Pancreas (tissue), 10 donors: ENCODE measurements at regions not wholly inside any gene's neighbourhood (a gene's known extent, or its start where the extent isn't known, plus 50 kb on each side); places are given as distances from the start of the nearest gene placed in this dataset.

Source experiments
- ATAC-seq, 4 donors: fragments of 200-7000 bp; cut with Tn5 transposase; one replicate each; pipeline versions ENCODE4 v1.8.0 to v1.9.1; 2020; ENCODE audit warnings: mild to moderate bottlenecking in 4 of 4, moderate library complexity in 4 of 4
- DNase-seq, 6 donors: peaks; one replicate each; pipeline ENCODE4 v3.0.0-alpha.2; 2020
- FAIRE-seq: peaks from 2 replicates; lab custom pipeline; 2012; peaks lifted over from hg19 to GRCh38; lab: Jason Lieb, UNC
- H3K27ac ChIP-seq, 4 donors: fragments of 200-600 bp; sonication (generic); 1 replicate in 3 of 4; 2 replicates in 1 of 4; pipeline versions ENCODE4 v1.5.0 to v1.8.0; 2020
- H3K27me3 ChIP-seq, 4 donors: fragments of 200-600 bp; one replicate each; pipeline ENCODE4 v1.8.0; 2021
- H3K36me3 ChIP-seq, 3 donors: fragments of 200-600 bp; sonication (generic) in 1 of 3; one replicate each; pipeline versions ENCODE4 v1.5.0 to v1.8.0; 2020 to 2021
- H3K4me1 ChIP-seq, 3 donors: fragments of 200-600 bp; one replicate each; pipeline ENCODE4 v1.8.0; 2021
- H3K4me3 ChIP-seq, 4 donors: fragments of 200-600 bp; sonication (generic) in 2 of 4; one replicate each; pipeline versions ENCODE4 v1.5.0 to v1.8.0; 2020 to 2021
- H3K9me3 ChIP-seq, 4 donors: fragments of 200-600 bp; one replicate each; pipeline ENCODE4 v1.8.0; 2021
- CTCF ChIP-seq, 4 donors: fragments of 200-600 bp; sonication (generic) in 3 of 4; IDR thresholded peaks; one replicate each; pipeline versions ENCODE4 v1.5.0 to v1.8.0; 2021; ENCODE audit warnings: antibody characterized with exemption in 4 of 4
- WGBS, 2 donors: extraction: QIAGEN DNeasy Blood & Tissue Kit; methylation state at CpG; one replicate each; pipeline ENCODE4 v1.1.7; 2013; 5-methylcytosine and 5-hydroxymethylcytosine counted together
- intact Hi-C, 3 donors: fragments of 100-400 bp; cut with DNase I; formaldehyde crosslinking; loops; one replicate each; pipeline versions ENCODE4 v1.11.1 to v1.14.2; 2022
- donor health status: healthy with polysubstance abuse.
- donor health status: DM: no; HTN: no; CAD: no; lungs with moderate emphysema.
- donor health status: DM: no; HTN: no; CAD: no.
- donor health status: control.
- donor health status: control.
- donor health status: Bipolar disorder and iron deficiency.
- donor health status: DM: yes; HTN: yes; CAD: no.
- donor health status: DM: no; HTN: no; CAD: no.
- donor health status: DM: no; HTN: no; CAD: no.
- donor health status: DM: yes; HTN: yes; CAD: no.

DNA sequence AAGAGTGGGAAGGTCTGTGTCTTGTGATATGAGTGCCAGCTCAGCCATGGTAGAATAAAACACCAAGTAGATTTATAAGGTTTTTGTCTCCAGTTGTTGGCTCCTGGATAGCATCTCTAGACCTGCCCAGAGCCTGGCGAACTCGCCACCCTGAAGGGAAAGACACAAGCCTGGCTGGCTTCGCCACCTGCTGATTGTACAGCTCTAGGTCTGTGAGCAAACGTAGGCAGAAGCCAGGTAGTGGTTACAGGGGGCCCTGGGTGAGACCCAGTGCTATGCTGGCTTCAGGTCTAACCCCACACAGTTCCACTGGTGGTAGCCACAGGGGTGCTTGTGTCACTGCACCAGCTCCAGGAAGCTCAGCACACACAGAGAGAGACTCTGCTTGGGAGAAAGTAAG is 100.5 kb downstream of the BLTP1 start:
- intact Hi-C loops, result no loop called here
- no peak for TF ChIP-seq CTCF (IDR thresholded peaks at IDR 0.05)
- Histone ChIP-seq H3K4me3 (no peak overlapping the region), H3K4me1 (no peaks in the 10 kb centered on the region), H3K36me3 (peaks cover 0 to 42% (median 4%) of the 10 kb centered on the region in 3 donors), H3K27me3 (no peaks in the 10 kb centered on the region), H3K27ac (no peak overlapping the region), H3K9me3 (no peaks in the 10 kb centered on the region)
- FAIRE-seq, result no peak
- 97 to 100% methylated on average over 4 of the region's 4 CpGs for WGBS, 2 donors
- DNase-seq, result peak in 1 of 6 donors; percentile 20
- no peak for ATAC-seq

GRCh38 chr4:122259849-122260248 is 107.7 kb downstream of the BLTP1 start:
- FAIRE-seq, result no peak
- no peak for DNase-seq
- WGBS, 2 donors, result 98 to 100% methylated on average over 1 of the region's 1 CpG
- Histone ChIP-seq H3K9me3 (no peaks in the 10 kb centered on the region), H3K4me1 (no peaks in the 10 kb centered on the region), H3K4me3 (no peak overlapping the region), H3K27me3 (no peaks in the 10 kb centered on the region), H3K36me3 (peaks cover 0 to 30% (median 11%) of the 10 kb centered on the region in 3 donors), H3K27ac (no peak overlapping the region)
- no peak for TF ChIP-seq CTCF (IDR thresholded peaks at IDR 0.05)
- no peak for ATAC-seq
- intact Hi-C loops, result no loop called here

DNA sequence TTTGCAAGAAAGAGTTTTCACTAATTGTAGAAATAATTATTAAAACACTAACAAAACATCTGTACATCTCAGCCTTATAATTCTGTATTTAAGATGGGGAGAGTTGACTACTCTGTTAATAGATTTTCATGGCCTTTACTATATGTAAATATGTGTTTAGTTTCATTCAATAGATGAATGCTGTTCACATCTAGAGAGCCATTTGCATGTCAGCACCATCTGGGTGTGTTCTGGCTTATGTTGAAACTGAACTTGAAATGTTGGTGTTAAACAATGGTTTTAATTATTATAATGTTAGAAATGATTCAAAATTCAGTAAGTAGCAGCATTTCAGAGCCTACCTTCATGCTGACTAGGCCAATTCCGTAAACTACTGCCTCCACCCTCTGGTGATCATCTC is 102.5 kb upstream of the ADAD1 start:
- peaks cover 0 to 9% (median 6%) of the 10 kb centered on the region in 3 donors for H3K36me3 ChIP-seq
- no peaks in the 10 kb centered on the region for H3K9me3 ChIP-seq
- FAIRE-seq, result no peak
- H3K27me3 ChIP-seq, result no peaks in the 10 kb centered on the region
- no peak for DNase-seq
- WGBS, 2 donors, result 97% methylated on average over 1 of the region's 1 CpG
- ATAC-seq, result no peak
- H3K4me3 ChIP-seq, result no peak overlapping the region
- no peak overlapping the region for H3K27ac ChIP-seq
- no peaks in the 10 kb centered on the region for H3K4me1 ChIP-seq
- TF ChIP-seq CTCF (IDR thresholded peaks at IDR 0.05), result no peak
- intact Hi-C loops, result no loop called here

DNA sequence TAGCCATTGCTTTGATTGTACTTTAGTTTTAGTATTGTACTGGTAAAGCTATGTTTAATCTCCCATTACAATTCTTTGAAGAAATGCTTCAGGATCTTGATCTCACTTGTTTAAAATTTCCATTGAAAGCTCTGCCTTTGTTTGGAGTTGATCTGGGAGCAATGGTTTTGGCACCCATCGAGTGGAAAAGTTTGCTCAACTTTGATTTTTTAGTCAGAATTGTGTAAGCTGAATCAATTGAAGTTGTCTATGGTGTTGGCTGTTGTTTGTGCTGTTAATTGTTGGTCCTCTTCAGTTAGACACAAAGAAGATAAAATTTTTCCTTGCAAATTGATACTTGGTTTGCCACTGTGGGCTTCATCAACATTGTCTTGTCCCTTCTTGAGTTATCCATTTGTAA is 99.8 kb upstream of the ADAD1 start:
- intact Hi-C loops, result no loop called here
- DNase-seq (no peak), FAIRE-seq (no peak), ATAC-seq (no peak)
- Histone ChIP-seq H3K27me3 (no peaks in the 10 kb centered on the region), H3K9me3 (peaks cover 0 to 2% (median 0%) of the 10 kb centered on the region in 4 donors), H3K4me1 (no peaks in the 10 kb centered on the region), H3K36me3 (peaks cover 0 to 9% (median 0%) of the 10 kb centered on the region in 3 donors), H3K4me3 (no peak overlapping the region), H3K27ac (no peak overlapping the region)
- no peak for TF ChIP-seq CTCF (IDR thresholded peaks at IDR 0.05)
- 47 to 59% methylated on average over 1 of the region's 1 CpG for WGBS, 2 donors

DNA sequence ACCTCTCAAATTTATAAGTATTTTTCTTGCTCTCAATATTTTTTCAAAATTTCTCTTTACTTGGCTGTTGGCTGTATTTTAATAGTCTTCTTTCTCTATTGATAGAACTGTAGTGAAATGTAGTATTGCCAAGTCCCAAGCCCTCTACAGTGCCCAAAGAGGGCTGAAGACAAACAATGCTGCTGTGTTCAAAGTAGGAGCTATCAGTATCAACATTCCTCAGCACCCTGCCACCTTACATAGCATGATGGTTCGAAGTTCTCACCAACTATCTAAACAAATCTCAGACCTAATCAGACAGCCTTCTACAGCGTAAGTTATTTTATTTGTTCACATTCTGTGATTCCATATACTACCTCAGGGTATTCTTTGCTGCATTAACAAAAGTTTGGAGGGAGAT is 99.1 kb upstream of the ADAD1 start:
- Histone ChIP-seq H3K36me3 (peaks cover 0 to 9% (median 0%) of the 10 kb centered on the region in 3 donors), H3K4me1 (no peaks in the 10 kb centered on the region), H3K9me3 (peaks cover 0 to 2% (median 0%) of the 10 kb centered on the region in 4 donors), H3K27ac (no peak overlapping the region), H3K27me3 (no peaks in the 10 kb centered on the region), H3K4me3 (no peak overlapping the region)
- no peak for ATAC-seq
- WGBS, 2 donors, result 88% methylated on average over 2 of the region's 2 CpGs
- intact Hi-C loops, result no loop called here
- DNase-seq, result no peak
- no peak for TF ChIP-seq CTCF (IDR thresholded peaks at IDR 0.05)
- FAIRE-seq, result no peak
